H9 (cell line): ENCODE measurements at regions not wholly inside any gene's neighbourhood (a gene's known extent, or its start where the extent isn't known, plus 50 kb on each side); places are given as distances from the start of the nearest gene placed in this dataset.

Experiments
- DNase-seq: peaks from one replicate; pipeline ENCODE4 v3.0.0-alpha.2; 2017
- H2AFZ ChIP-seq: one replicate; pipeline ENCODE4 v1.6.1; 2013; ENCODE audit warnings: mild to moderate bottlenecking, low read length, control low read depth, moderate library complexity
- H2AK5ac ChIP-seq: 2 replicates; pipeline ENCODE4 v1.6.1; 2013; ENCODE audit warnings: low read length, control low read depth, mixed read lengths; ENCODE audit not compliant: insufficient read length
- H2BK120ac ChIP-seq: one replicate; pipeline ENCODE4 v1.6.1; 2013; ENCODE audit warnings: low read depth, mild to moderate bottlenecking, low read length, control low read depth, inconsistent platforms; ENCODE audit not compliant: poor library complexity, severe bottlenecking
- H2BK12ac ChIP-seq: 2 replicates; pipeline ENCODE4 v1.6.1; 2013; ENCODE audit warnings: low read length, control low read depth, mixed read lengths, low read depth; ENCODE audit not compliant: insufficient read length
- H2BK15ac ChIP-seq: 2 replicates; pipeline ENCODE4 v1.6.1; 2013; ENCODE audit warnings: low read depth, low read length, control low read depth
- H2BK20ac ChIP-seq: one replicate; pipeline ENCODE4 v1.6.1; 2013; ENCODE audit warnings: low read depth, mild to moderate bottlenecking, low read length, control low read depth, inconsistent platforms; ENCODE audit not compliant: poor library complexity, severe bottlenecking
- H2BK5ac ChIP-seq: 2 replicates; pipeline ENCODE4 v1.6.1; 2013; ENCODE audit warnings: low read length, control low read depth, mixed read lengths; ENCODE audit not compliant: insufficient read length
- H3K14ac ChIP-seq: 2 replicates; pipeline ENCODE4 v1.6.1; 2013; ENCODE audit warnings: low read length, control low read depth; ENCODE audit not compliant: insufficient read depth
- H3K18ac ChIP-seq: 2 replicates; pipeline ENCODE4 v1.6.1; 2013; ENCODE audit warnings: low read depth, mild to moderate bottlenecking, mixed read lengths, low read length, control low read depth; ENCODE audit not compliant: insufficient read length
- H3K23ac ChIP-seq: 2 replicates; pipeline ENCODE4 v1.6.1; 2013; ENCODE audit warnings: low read length, control low read depth, mixed read lengths, low read depth; ENCODE audit not compliant: insufficient read length
- H3K23me2 ChIP-seq: 2 replicates; pipeline ENCODE4 v1.6.1; 2013; ENCODE audit warnings: low read depth, mild to moderate bottlenecking, mixed read lengths, low read length, control low read depth; ENCODE audit not compliant: insufficient read length, poor library complexity, severe bottlenecking
- H3K27ac ChIP-seq: 2 replicates; pipeline ENCODE4 v1.5.1; 2013; ENCODE audit warnings: low read length, control low read depth, mixed read lengths, low read depth; ENCODE audit not compliant: insufficient read length
- H3K27me3 ChIP-seq: 2 replicates; pipeline ENCODE4 v1.6.1; 2013; ENCODE audit warnings: low read length, control low read depth, inconsistent platforms; ENCODE audit not compliant: insufficient read depth
- H3K4ac ChIP-seq: 2 replicates; pipeline ENCODE4 v1.6.1; 2013; ENCODE audit warnings: low read depth, mild to moderate bottlenecking, control low read depth, inconsistent platforms, low read length, moderate library complexity
- H3K4me1 ChIP-seq: 2 replicates; pipeline ENCODE4 v1.6.1; 2013; ENCODE audit warnings: low read length, control low read depth, inconsistent platforms; ENCODE audit not compliant: insufficient read depth
- H3K4me2 ChIP-seq: 2 replicates; pipeline ENCODE4 v1.6.1; 2013; ENCODE audit warnings: low read length, control low read depth, mixed read lengths; ENCODE audit not compliant: insufficient read length, insufficient read depth
- H3K56ac ChIP-seq: 2 replicates; pipeline ENCODE4 v1.6.1; 2013; ENCODE audit warnings: low read depth, mild to moderate bottlenecking, mixed read lengths, low read length, control low read depth; ENCODE audit not compliant: insufficient read length
- H3K79me1 ChIP-seq: 2 replicates; pipeline ENCODE4 v1.6.1; 2013; ENCODE audit warnings: low read depth, mild to moderate bottlenecking, moderate library complexity, low read length, control low read depth, inconsistent platforms; ENCODE audit not compliant: insufficient read depth, poor library complexity, severe bottlenecking
- H3K79me2 ChIP-seq: 2 replicates; pipeline ENCODE4 v1.6.1; 2013; ENCODE audit warnings: low read length, control low read depth, inconsistent platforms; ENCODE audit not compliant: insufficient read depth
- H3K9ac ChIP-seq: 2 replicates; pipeline ENCODE4 v1.6.1; 2013; ENCODE audit warnings: low read length, control low read depth, mixed read lengths; ENCODE audit not compliant: insufficient read length; ENCODE audit errors: extremely low read depth
- H3K9me3 ChIP-seq: one replicate; pipeline ENCODE4 v1.6.1; 2013; ENCODE audit warnings: low read depth, low read length, inconsistent platforms; ENCODE audit not compliant: control insufficient read depth
- H3T11ph ChIP-seq: one replicate; pipeline ENCODE4 v1.6.1; 2013; ENCODE audit warnings: mild to moderate bottlenecking, low read length, control low read depth, inconsistent platforms
- H4K20me1 ChIP-seq: one replicate; pipeline ENCODE4 v1.6.1; 2013; ENCODE audit not compliant: control insufficient read depth, insufficient read length, insufficient read depth
- H4K5ac ChIP-seq: 2 replicates; pipeline ENCODE4 v1.6.1; 2013; ENCODE audit warnings: low read depth, mild to moderate bottlenecking, mixed read lengths, low read length, control low read depth; ENCODE audit not compliant: insufficient read length
- H4K8ac ChIP-seq: replicated peaks from 2 replicates; pipeline ENCODE4 v1.6.1; 2013; ENCODE audit warnings: low read length, control low read depth, mixed read lengths, low read depth; ENCODE audit not compliant: insufficient read length
- H4K91ac ChIP-seq: 2 replicates; pipeline ENCODE4 v1.6.1; 2013; ENCODE audit warnings: low read depth, mild to moderate bottlenecking, moderate library complexity, mixed read lengths, low read length, control low read depth; ENCODE audit not compliant: insufficient read length
- H3K27ac Mint-ChIP-seq, 3 experiments: 2 replicates in 2 of 3; 3 replicates in 1 of 3; pipeline ENCODE4 v1.8.0; 2020 to 2021; ENCODE audit warnings: mixed read lengths in 3 of 3, mild to moderate bottlenecking in 1 of 3, moderate library complexity in 1 of 3
- H3K27me3 Mint-ChIP-seq: 2 replicates; pipeline ENCODE4 v1.8.0; 2021; ENCODE audit warnings: low read depth, mild to moderate bottlenecking, moderate library complexity, mixed read lengths
- H3K36me3 Mint-ChIP-seq, 3 experiments: 2 replicates in 2 of 3; 3 replicates in 1 of 3; pipeline ENCODE4 v1.8.0; 2020 to 2021; ENCODE audit warnings: low read depth in 3 of 3, mixed read lengths in 3 of 3; ENCODE audit not compliant: insufficient read depth in 1 of 3
- H3K4me1 Mint-ChIP-seq, 2 experiments: 2 replicates each; pipeline ENCODE4 v1.8.0; 2020; ENCODE audit warnings: mixed read lengths in 2 of 2
- H3K4me3 Mint-ChIP-seq, 2 experiments: 2 replicates in 1 of 2; 3 replicates in 1 of 2; pipeline ENCODE4 v1.8.0; 2020 to 2021; ENCODE audit warnings: mild to moderate bottlenecking in 2 of 2, mixed read lengths in 2 of 2, moderate library complexity in 1 of 2
- H3K9me3 Mint-ChIP-seq, 2 experiments: 2 replicates in 1 of 2; 3 replicates in 1 of 2; pipeline ENCODE4 v1.8.0; 2020; ENCODE audit warnings: mild to moderate bottlenecking in 2 of 2, mixed read lengths in 2 of 2, moderate library complexity in 1 of 2
- WGBS: extraction: QIAGEN DNeasy Blood & Tissue Kit; methylation state at CpG from one replicate; pipeline ENCODE4 v1.1.7; 2013; ENCODE audit warnings: missing lambda C conversion rate, low lambda C conversion rate, mixed read lengths; ENCODE audit not compliant: insufficient read length; ENCODE audit errors: extremely low coverage; 5-methylcytosine and 5-hydroxymethylcytosine counted together
- TF ChIP-seq, protein P1 (sequence below): fragments of 200-600 bp; sonication (generic); conservative IDR thresholded peaks from 3 replicates; pipeline ENCODE4 v1.8.0; 2021; ENCODE audit warnings: antibody characterized with exemption, mild to moderate bottlenecking

DNA sequence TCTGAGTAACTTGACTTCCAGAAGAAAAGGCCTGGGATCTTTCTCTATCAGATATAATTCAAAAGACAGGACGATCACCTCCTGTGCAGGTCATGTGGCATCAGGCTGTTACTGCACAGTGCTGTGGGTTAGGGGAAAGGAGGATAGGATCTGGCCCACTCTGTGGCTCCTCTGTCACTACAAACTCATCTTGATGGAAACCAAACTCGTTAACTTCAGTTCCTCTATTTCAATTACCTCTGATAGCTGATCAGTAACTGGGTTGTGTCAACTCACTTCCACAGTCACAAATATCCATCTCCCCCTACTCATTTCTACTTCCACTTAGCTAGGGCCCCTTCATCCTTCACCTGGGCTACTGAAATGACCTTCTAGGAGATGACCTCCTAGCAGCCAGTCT lies 95.2 kb downstream of the RCN1 start:
- no peaks in the 10 kb centered on the region for H3K27me3 ChIP-seq
- H3K9me3 ChIP-seq: no peaks in the 10 kb centered on the region
- H3K4me1 Mint-ChIP-seq: 0 out of 4 replicates have a peak, but pooled peaks cover 0 to 5% of the 10 kb centered on the region in 2 experiments
- no peak overlapping the region for H3K14ac ChIP-seq
- H4K91ac ChIP-seq: no peak overlapping the region
- H2BK120ac ChIP-seq: no peak overlapping the region
- H3K18ac ChIP-seq: no peak overlapping the region
- no peaks in the 10 kb centered on the region for H4K20me1 ChIP-seq
- H4K8ac ChIP-seq: no peak overlapping the region
- no peak overlapping the region for H3K4me3 Mint-ChIP-seq
- H3K79me1 ChIP-seq: no peaks in the 10 kb centered on the region
- H2AFZ ChIP-seq: no peak overlapping the region
- no peaks in the 10 kb centered on the region for H3K23me2 ChIP-seq
- no peak overlapping the region for H3K23ac ChIP-seq
- H3K79me2 ChIP-seq: no peaks in the 10 kb centered on the region
- H2BK15ac ChIP-seq: no peak overlapping the region
- H3T11ph ChIP-seq: no peak overlapping the region
- TF ChIP-seq, protein P1, sequence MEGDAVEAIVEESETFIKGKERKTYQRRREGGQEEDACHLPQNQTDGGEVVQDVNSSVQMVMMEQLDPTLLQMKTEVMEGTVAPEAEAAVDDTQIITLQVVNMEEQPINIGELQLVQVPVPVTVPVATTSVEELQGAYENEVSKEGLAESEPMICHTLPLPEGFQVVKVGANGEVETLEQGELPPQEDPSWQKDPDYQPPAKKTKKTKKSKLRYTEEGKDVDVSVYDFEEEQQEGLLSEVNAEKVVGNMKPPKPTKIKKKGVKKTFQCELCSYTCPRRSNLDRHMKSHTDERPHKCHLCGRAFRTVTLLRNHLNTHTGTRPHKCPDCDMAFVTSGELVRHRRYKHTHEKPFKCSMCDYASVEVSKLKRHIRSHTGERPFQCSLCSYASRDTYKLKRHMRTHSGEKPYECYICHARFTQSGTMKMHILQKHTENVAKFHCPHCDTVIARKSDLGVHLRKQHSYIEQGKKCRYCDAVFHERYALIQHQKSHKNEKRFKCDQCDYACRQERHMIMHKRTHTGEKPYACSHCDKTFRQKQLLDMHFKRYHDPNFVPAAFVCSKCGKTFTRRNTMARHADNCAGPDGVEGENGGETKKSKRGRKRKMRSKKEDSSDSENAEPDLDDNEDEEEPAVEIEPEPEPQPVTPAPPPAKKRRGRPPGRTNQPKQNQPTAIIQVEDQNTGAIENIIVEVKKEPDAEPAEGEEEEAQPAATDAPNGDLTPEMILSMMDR: no peak
- no peak overlapping the region for H2AK5ac ChIP-seq
- H3K36me3 Mint-ChIP-seq: no peaks in the 10 kb centered on the region
- no peak overlapping the region for H2BK12ac ChIP-seq
- no CpG with 5 or more reads among the region's 2 CpGs for WGBS
- H3K27me3 Mint-ChIP-seq: peaks cover 6% of the 10 kb centered on the region; the same call in 1 of the 2 replicates
- no peaks in the 10 kb centered on the region for H3K4me1 ChIP-seq
- H2BK5ac ChIP-seq: no peak overlapping the region
- H3K9me3 Mint-ChIP-seq: no peaks in the 10 kb centered on the region
- no peak overlapping the region for H4K5ac ChIP-seq
- no peak overlapping the region for H3K56ac ChIP-seq
- no peak overlapping the region for H2BK20ac ChIP-seq
- no peak overlapping the region for H3K4me2 ChIP-seq
- H3K9ac ChIP-seq: no peak overlapping the region
- no peak overlapping the region for H3K27ac Mint-ChIP-seq
- H3K4ac ChIP-seq: no peak overlapping the region
- no peak for DNase-seq
- H3K27ac ChIP-seq: no peak overlapping the region
